PC-3 (cell line): ENCODE measurements at regions not wholly inside any gene's neighbourhood (a gene's known extent, or its start where the extent isn't known, plus 50 kb on each side); places are given as distances from the start of the nearest gene placed in this dataset.

Experiments used
- ATAC-seq: fragments of 200-7000 bp; cut with Tn5 transposase; 2 replicates; pipeline ENCODE4 v1.9.1; 2020; ENCODE audit warnings: mild to moderate bottlenecking, moderate library complexity
- BruUV-seq: library from RNA; stranded (reverse); fragments of 400-500 nt; replicated peaks from 2 replicates; lab custom pipeline; 2021; lab: Mats Ljungman, UMichigan
- CTCF ChIA-PET: fragments of 300-600 bp; sonication (Branson Sonifier 250); formaldehyde crosslinking; loops from one replicate; lab custom pipeline; 2022; ENCODE audit warnings: antibody characterized with exemption; lab: Charles Lee
- POLR2A ChIA-PET: fragments of 300-600 bp; sonication (Branson Sonifier 250); formaldehyde crosslinking; loops from one replicate; lab custom pipeline; 2022; ENCODE audit warnings: antibody characterized with exemption; ENCODE audit not compliant: unreplicated experiment; lab: Charles Lee
- DNase-seq: peaks from one replicate; pipeline ENCODE4 v3.0.0-alpha.2; 2015
- H2AFZ ChIP-seq: fragments of 300-600 bp; sonication (generic); 2 replicates; pipeline ENCODE4 v1.6.0; 2016; ENCODE audit warnings: antibody characterized with exemption, low read length
- H3F3A ChIP-seq: fragments of 300-600 bp; sonication (generic); one replicate; pipeline ENCODE4 v1.6.0; 2017; ENCODE audit warnings: antibody characterized with exemption, low read length, control low read depth, mild to moderate bottlenecking; ENCODE audit not compliant: unreplicated experiment
- H3K27ac ChIP-seq: fragments of 300-600 bp; sonication (generic); 2 replicates; pipeline ENCODE4 v1.5.1; 2016; ENCODE audit warnings: mild to moderate bottlenecking, low read length
- H3K27me3 ChIP-seq: fragments of 300-600 bp; sonication (generic); 2 replicates; pipeline ENCODE4 v1.6.1; 2016; ENCODE audit warnings: low read length, mixed read lengths
- H3K36me3 ChIP-seq: fragments of 300-600 bp; sonication (generic); 2 replicates; pipeline ENCODE4 v1.6.1; 2016; ENCODE audit warnings: low read depth, mixed run types, low read length, mixed read lengths
- H3K4me1 ChIP-seq: fragments of 300-600 bp; sonication (generic); 2 replicates; pipeline ENCODE4 v1.5.1; 2016; ENCODE audit warnings: low read length; ENCODE audit not compliant: insufficient read depth
- H3K4me2 ChIP-seq: fragments of 300-600 bp; sonication (generic); 2 replicates; pipeline ENCODE4 v1.6.0; 2016; ENCODE audit warnings: low read length
- H3K4me3 ChIP-seq: fragments of 300-600 bp; sonication (generic); 2 replicates; pipeline ENCODE4 v1.5.1; 2016; ENCODE audit warnings: mild to moderate bottlenecking, low read length, mixed read lengths
- H3K79me2 ChIP-seq: fragments of 300-600 bp; sonication (generic); 2 replicates; pipeline ENCODE4 v1.6.1; 2017; ENCODE audit warnings: low read length, mixed read lengths
- H3K9ac ChIP-seq: fragments of 300-600 bp; sonication (generic); 2 replicates; pipeline ENCODE4 v1.6.0; 2016; ENCODE audit warnings: mild to moderate bottlenecking, low read length
- H3K9me2 ChIP-seq: fragments of 300-600 bp; sonication (generic); replicated peaks from 2 replicates; pipeline ENCODE4 v1.6.1; 2016; ENCODE audit warnings: mixed run types, low read length, mixed read lengths
- H3K9me3 ChIP-seq: fragments of 300-600 bp; sonication (generic); 2 replicates; pipeline ENCODE4 v1.6.1; 2016; ENCODE audit warnings: low read length, mixed read lengths
- H4K20me1 ChIP-seq: fragments of 300-600 bp; sonication (generic); 2 replicates; pipeline ENCODE4 v1.6.1; 2016; ENCODE audit warnings: low read length, mixed read lengths
- CTCF ChIP-seq: fragments of 300-600 bp; sonication (generic); conservative IDR thresholded peaks from 2 replicates; pipeline ENCODE4 v1.5.1; 2017; ENCODE audit warnings: antibody characterized with exemption, low read depth, mild to moderate bottlenecking, low read length
- EZH2 ChIP-seq: fragments of 300-600 bp; sonication (generic); IDR thresholded peaks from one replicate; pipeline ENCODE4 v1.6.1; 2017; ENCODE audit warnings: antibody characterized with exemption, mild to moderate bottlenecking, low read length; ENCODE audit not compliant: unreplicated experiment
- EZH2phosphoT487 ChIP-seq: fragments of 300-600 bp; sonication (generic); IDR thresholded peaks from 2 replicates; pipeline ENCODE4 v1.6.1; 2018; ENCODE audit warnings: mild to moderate bottlenecking, antibody characterized with exemption, low read length, borderline replicate concordance
- intact Hi-C: fragments of 100-400 bp; cut with micrococcal nuclease; formaldehyde crosslinking; loops from 2 replicates; pipeline ENCODE4 v1.9.0; 2023

DNA sequence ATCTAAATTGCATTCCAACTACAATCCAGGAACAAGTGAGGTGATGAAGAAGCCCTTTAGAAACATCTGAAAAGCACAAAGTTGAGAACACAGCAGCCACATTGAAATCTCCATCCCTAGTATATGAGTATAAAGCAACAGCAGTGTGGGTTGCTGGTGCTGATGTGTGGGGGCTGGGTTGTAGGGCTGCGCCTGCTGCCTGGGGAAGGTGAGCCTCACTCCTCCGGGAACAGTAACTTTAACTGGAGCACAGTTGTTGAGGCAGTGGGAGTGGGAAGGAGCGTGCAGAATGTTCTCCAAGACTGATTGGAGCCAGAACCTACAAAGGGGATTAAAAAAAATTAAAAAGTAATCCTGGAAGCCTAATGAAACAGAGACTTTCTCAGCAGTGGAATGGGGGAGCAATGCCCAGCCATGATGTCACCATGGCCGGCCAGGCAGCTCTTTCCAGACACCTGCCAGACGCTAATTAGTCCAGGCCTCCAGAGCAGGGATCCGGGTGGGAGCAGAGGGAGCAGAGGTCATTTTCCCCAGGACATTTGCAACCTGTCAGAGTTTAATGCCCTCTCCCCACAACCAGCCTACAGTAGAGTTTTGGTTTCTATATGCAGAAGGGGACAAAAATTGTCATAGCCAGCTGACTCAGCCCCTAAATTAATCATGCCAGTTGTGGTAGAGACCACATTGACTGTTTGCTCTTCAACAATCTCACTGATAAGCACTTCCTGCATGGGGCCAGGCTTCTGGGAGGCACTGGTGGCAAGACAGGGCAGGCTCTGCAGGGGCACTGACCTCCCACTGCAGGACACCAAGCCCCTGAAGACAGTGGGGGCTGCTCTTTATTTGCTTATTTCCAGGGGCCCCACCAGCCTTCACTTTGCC lies 133.0 kb upstream of the ZNF32 start:
- Histone ChIP-seq H3K4me2 (no peak overlapping the region), H3K79me2 (no peaks in the 10 kb centered on the region), H3K27ac (no peak overlapping the region), H3K9me3 (no peaks in the 10 kb centered on the region), H3K4me3 (no peak overlapping the region), H4K20me1 (no peaks in the 10 kb centered on the region), H3K4me1 (no peaks in the 10 kb centered on the region), H2AFZ (no peak overlapping the region), H3K27me3 (no peaks in the 10 kb centered on the region), H3F3A (no peaks in the 10 kb centered on the region), H3K9ac (no peak overlapping the region), H3K9me2 (no peaks in the 10 kb centered on the region), H3K36me3 (no peaks in the 10 kb centered on the region)
- peak; percentile 42; the same call in 1 of the 2 replicates for ATAC-seq
- DNase-seq: peak; percentile 30
- intact Hi-C loops: loop anchor here (5.0 kb wide), 1 partner anchor 89 kb away; no protein-coding TSS in a partner anchor
- no peak for TF ChIP-seq EZH2
- TF ChIP-seq CTCF: no peak
- no peak for TF ChIP-seq EZH2phosphoT487
- POLR2A ChIA-PET: no interaction called here
- no TSS peak for BruUV-seq
- CTCF ChIA-PET: no interaction called here

DNA sequence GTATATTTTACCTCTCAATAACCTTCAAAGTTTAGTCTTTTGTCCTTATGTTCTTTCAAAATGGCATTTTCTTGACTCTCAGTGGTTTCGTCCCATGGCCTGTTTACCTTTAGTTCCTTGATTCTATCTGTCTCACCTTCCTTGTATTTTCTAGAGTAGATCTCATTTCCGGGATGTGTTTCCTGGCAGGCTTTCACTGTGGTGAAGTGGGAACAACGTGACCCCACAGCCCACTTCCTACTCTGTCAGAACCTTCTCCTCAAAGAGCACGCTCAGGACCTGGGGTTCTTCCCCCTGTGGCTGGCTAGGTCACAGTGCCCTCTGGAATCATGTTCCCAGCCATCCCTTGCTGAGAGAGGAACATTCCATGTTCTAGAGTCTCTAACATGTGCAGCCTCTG lies 129.9 kb upstream of the ZNF32 start:
- no peaks in the 10 kb centered on the region for H3K4me1 ChIP-seq
- H3K36me3 ChIP-seq: no peaks in the 10 kb centered on the region
- CTCF ChIA-PET: no interaction called here
- POLR2A ChIA-PET: no interaction called here
- H3K9me2 ChIP-seq: no peaks in the 10 kb centered on the region
- H3K4me2 ChIP-seq: no peak overlapping the region
- no TSS peak for BruUV-seq
- no peaks in the 10 kb centered on the region for H3F3A ChIP-seq
- no peak overlapping the region for H3K27ac ChIP-seq
- no peaks in the 10 kb centered on the region for H3K9me3 ChIP-seq
- H3K79me2 ChIP-seq: no peaks in the 10 kb centered on the region
- TF ChIP-seq CTCF: no peak
- TF ChIP-seq EZH2phosphoT487: no peak
- TF ChIP-seq EZH2: no peak
- ATAC-seq: no peak
- no peak overlapping the region for H2AFZ ChIP-seq
- no peaks in the 10 kb centered on the region for H3K27me3 ChIP-seq
- no peak overlapping the region for H3K4me3 ChIP-seq
- DNase-seq: no peak
- intact Hi-C loops: no loop called here
- H3K9ac ChIP-seq: no peak overlapping the region
- no peaks in the 10 kb centered on the region for H4K20me1 ChIP-seq

- H3K27ac ChIP-seq: no peak overlapping the region
- H3K9ac ChIP-seq: no peak overlapping the region
- no peaks in the 10 kb centered on the region for H4K20me1 ChIP-seq
- no peaks in the 10 kb centered on the region for H3K9me2 ChIP-seq
- intact Hi-C loops: no loop called here
- no peak overlapping the region for H3K4me2 ChIP-seq
- H3K36me3 ChIP-seq: no peaks in the 10 kb centered on the region
- H3K4me3 ChIP-seq: no peak overlapping the region
- no peaks in the 10 kb centered on the region for H3K9me3 ChIP-seq
- H3K79me2 ChIP-seq: no peaks in the 10 kb centered on the region
- no peak for TF ChIP-seq EZH2phosphoT487
- no peak for TF ChIP-seq EZH2
- no peak for TF ChIP-seq CTCF
- ChIA-PET POLR2A (no interaction called here), CTCF (no interaction called here)
- ATAC-seq (no peak), DNase-seq (no peak)
- no peaks in the 10 kb centered on the region for H3K27me3 ChIP-seq
- H3F3A ChIP-seq: no peaks in the 10 kb centered on the region
- no TSS peak for BruUV-seq
- no peak overlapping the region for H2AFZ ChIP-seq
- H3K4me1 ChIP-seq: no peaks in the 10 kb centered on the region
Measured at GRCh38 chr10:43775384-43775783, 126.7 kb upstream of the ZNF32 start.
